ENCODE measurements at regions not wholly inside any gene's neighbourhood (a gene's known extent, or its start where the extent isn't known, plus 50 kb on each side); places are given as distances from the start of the nearest gene placed in this dataset.

DNA sequence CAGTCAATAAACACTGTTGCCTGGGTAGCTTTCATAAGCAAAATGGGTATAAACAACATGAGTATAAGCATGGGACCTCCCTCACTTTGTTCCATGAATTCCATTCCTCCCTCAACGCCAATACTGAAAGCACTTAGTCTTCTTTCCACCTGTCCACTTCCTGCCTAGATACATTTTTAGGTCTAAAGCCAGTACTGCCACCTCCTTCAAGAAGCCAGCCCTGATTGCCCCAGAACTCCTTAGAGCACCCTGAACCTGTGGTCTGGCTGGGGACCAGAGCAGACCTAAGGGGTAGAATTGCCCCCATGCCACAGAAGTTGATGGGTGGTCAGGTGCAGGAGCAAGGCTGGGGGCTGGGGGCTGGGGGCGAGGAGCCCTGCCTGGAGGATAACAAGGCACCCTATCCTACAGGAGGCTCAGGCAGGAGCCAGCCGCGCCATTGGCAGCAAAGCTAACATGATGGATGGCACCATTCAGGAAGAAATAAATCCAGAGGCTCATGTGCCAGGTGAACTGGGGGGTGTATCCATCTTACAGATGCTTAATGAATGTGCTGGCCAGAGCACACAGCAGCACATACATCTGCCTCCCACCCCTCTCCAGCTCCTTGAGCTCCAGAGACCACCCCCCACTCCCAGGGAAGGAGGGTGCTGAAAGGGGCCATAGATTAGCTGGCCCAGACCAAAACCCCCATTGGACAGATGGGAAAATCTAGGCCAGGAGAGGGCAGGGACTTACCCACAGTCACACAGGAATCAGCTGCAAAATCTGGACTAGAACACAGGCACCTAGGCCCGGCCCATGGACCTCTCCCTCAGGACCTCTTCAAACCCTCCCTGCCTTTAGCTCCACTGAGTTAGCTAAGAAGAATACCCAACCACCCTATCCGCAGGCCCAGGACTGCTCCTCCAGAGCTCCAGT is 113.8 kb upstream of the LINGO1 start:
- DNase-seq (ENCODE audit: low spot score), result no peak
- no peaks in the 10 kb centered on the region for H3K9me3 ChIP-seq (ENCODE audit: severe bottlenecking)
- ATAC-seq (ENCODE audit: low read depth), result no peak
- no peaks in the 10 kb centered on the region for H3K36me3 ChIP-seq (ENCODE audit: low read depth)
- H3K27ac ChIP-seq (ENCODE audit: poor library complexity, severe bottlenecking), result no peak overlapping the region
- no peak overlapping the region for H3K4me3 ChIP-seq (ENCODE audit: severe bottlenecking)
- TF ChIP-seq, protein P1, sequence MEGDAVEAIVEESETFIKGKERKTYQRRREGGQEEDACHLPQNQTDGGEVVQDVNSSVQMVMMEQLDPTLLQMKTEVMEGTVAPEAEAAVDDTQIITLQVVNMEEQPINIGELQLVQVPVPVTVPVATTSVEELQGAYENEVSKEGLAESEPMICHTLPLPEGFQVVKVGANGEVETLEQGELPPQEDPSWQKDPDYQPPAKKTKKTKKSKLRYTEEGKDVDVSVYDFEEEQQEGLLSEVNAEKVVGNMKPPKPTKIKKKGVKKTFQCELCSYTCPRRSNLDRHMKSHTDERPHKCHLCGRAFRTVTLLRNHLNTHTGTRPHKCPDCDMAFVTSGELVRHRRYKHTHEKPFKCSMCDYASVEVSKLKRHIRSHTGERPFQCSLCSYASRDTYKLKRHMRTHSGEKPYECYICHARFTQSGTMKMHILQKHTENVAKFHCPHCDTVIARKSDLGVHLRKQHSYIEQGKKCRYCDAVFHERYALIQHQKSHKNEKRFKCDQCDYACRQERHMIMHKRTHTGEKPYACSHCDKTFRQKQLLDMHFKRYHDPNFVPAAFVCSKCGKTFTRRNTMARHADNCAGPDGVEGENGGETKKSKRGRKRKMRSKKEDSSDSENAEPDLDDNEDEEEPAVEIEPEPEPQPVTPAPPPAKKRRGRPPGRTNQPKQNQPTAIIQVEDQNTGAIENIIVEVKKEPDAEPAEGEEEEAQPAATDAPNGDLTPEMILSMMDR (IDR thresholded peaks at IDR 0.05; ENCODE audit: poor library complexity, severe bottlenecking), result no peak
- peaks cover 10% of the 10 kb centered on the region for H3K27me3 ChIP-seq (ENCODE audit: insufficient read depth, poor library complexity, severe bottlenecking)
- no peaks in the 10 kb centered on the region for H3K4me1 ChIP-seq (ENCODE audit: insufficient read depth, poor library complexity, severe bottlenecking)

DNA sequence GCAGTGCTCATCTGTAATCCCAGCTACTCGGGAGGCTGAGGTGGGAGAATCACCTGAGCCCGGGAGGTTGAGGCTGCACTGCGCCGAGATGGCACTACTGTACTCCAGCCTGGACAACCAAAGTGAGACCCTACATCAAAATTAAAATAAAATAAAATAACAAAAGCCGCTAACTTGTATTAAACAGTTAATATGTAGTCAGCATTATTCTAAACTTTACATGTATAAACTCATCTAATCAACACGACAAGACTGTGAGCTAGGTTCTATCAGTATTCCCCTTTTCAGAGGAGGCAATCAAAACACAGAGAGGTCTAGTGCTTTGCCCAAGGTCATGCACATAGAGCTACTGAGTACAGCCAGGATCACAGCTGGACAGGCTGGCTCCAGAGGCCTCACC is 111.7 kb upstream of the LINGO1 start:
- no peak overlapping the region for H3K4me3 ChIP-seq (ENCODE audit: severe bottlenecking)
- ATAC-seq (ENCODE audit: low read depth) (no peak), DNase-seq (ENCODE audit: low spot score) (no peak)
- H3K36me3 ChIP-seq (ENCODE audit: low read depth), result no peaks in the 10 kb centered on the region
- H3K27me3 ChIP-seq (ENCODE audit: insufficient read depth, poor library complexity, severe bottlenecking), result peaks cover 21% of the 10 kb centered on the region
- no peak overlapping the region for H3K27ac ChIP-seq (ENCODE audit: poor library complexity, severe bottlenecking)
- H3K4me1 ChIP-seq (ENCODE audit: insufficient read depth, poor library complexity, severe bottlenecking), result no peaks in the 10 kb centered on the region
- H3K9me3 ChIP-seq (ENCODE audit: severe bottlenecking), result no peaks in the 10 kb centered on the region
- TF ChIP-seq, protein P1 (IDR thresholded peaks at IDR 0.05; ENCODE audit: poor library complexity, severe bottlenecking), result no peak

DNA sequence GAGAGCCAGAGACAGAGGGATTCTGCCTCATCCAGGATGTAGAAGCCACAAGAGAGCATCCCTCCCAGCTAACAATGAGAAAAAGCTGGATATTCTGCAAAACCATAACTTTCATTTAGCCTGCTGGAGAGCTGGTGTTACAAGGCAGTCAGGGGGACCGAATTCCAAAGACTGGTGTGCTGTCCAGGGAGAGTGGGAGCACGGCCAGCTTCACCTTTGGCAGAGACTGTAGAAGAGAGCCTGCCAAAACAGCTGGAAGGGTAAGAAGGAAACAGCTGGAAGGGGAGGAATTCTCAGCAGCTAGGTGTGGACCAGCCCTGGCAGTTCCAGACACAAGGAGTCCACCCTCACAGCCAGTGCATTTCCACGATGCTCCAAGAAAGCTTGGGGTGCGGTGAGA is 109.9 kb upstream of the LINGO1 start:
- Histone ChIP-seq H3K4me1 (ENCODE audit: insufficient read depth, poor library complexity, severe bottlenecking) (no peaks in the 10 kb centered on the region), H3K9me3 (ENCODE audit: severe bottlenecking) (no peaks in the 10 kb centered on the region), H3K27ac (ENCODE audit: poor library complexity, severe bottlenecking) (no peak overlapping the region), H3K36me3 (ENCODE audit: low read depth) (no peaks in the 10 kb centered on the region), H3K27me3 (ENCODE audit: insufficient read depth, poor library complexity, severe bottlenecking) (peaks cover 39% of the 10 kb centered on the region), H3K4me3 (ENCODE audit: severe bottlenecking) (no peak overlapping the region)
- ATAC-seq (ENCODE audit: low read depth), result no peak
- DNase-seq (ENCODE audit: low spot score), result no peak
- TF ChIP-seq, protein P1 (IDR thresholded peaks at IDR 0.05; ENCODE audit: poor library complexity, severe bottlenecking), result no peak

DNA sequence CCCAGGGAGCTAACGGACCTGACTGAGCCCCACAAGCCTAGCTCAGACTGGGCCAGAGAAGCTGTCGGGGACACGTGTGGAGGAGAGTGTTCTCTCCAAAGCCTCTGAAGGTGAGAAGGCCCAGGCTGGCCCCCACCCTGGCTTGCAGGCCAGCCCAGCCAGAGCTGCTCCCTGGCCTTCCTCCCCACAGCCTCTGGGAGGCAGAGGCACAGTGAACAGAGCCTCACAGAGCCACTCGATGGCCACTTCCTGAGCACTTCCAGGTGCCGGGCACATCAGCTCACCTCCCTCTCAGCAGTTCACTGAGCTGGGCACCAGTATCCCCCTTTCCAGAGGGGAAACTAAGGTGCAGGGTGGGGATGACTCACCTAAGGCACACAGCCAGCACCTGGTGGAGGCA is 109.4 kb upstream of the LINGO1 start:
- DNase-seq (ENCODE audit: low spot score) (no peak), ATAC-seq (ENCODE audit: low read depth) (0 out of 3 replicates have a peak, but pooled peaks have one; percentile 4)
- no peaks in the 10 kb centered on the region for H3K9me3 ChIP-seq (ENCODE audit: severe bottlenecking)
- H3K36me3 ChIP-seq (ENCODE audit: low read depth), result no peaks in the 10 kb centered on the region
- H3K4me3 ChIP-seq (ENCODE audit: severe bottlenecking), result no peak overlapping the region
- TF ChIP-seq, protein P1 (IDR thresholded peaks at IDR 0.05; ENCODE audit: poor library complexity, severe bottlenecking), result no peak
- H3K27me3 ChIP-seq (ENCODE audit: insufficient read depth, poor library complexity, severe bottlenecking), result peaks cover 42% of the 10 kb centered on the region
- H3K27ac ChIP-seq (ENCODE audit: poor library complexity, severe bottlenecking), result no peak overlapping the region
- H3K4me1 ChIP-seq (ENCODE audit: insufficient read depth, poor library complexity, severe bottlenecking), result no peaks in the 10 kb centered on the region

DNA sequence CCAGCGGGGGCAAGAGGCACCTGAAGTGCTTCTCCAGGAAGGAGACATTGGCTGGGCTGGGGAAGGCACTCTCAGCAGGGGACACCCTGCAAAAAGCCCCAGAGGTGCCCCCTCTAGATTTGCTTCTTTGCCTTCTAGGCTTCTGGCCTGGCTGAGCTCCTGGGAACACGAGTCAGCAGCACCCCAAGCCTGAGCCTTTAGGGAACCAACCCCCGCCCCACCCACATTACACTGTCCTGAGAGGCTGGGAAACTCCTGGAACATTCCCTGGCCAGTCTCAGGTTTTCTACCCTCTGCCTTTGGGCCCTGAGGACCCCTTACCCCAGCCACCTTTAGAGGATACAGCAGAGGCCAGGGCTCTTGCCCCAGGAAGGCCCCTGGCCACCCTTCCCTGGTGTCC is 108.4 kb upstream of the LINGO1 start:
- H3K36me3 ChIP-seq (ENCODE audit: low read depth), result no peaks in the 10 kb centered on the region
- H3K9me3 ChIP-seq (ENCODE audit: severe bottlenecking), result no peaks in the 10 kb centered on the region
- ATAC-seq (ENCODE audit: low read depth), result no peak
- no peaks in the 10 kb centered on the region for H3K4me1 ChIP-seq (ENCODE audit: insufficient read depth, poor library complexity, severe bottlenecking)
- H3K27ac ChIP-seq (ENCODE audit: poor library complexity, severe bottlenecking), result no peak overlapping the region
- H3K4me3 ChIP-seq (ENCODE audit: severe bottlenecking), result no peak overlapping the region
- no peak for DNase-seq (ENCODE audit: low spot score)
- H3K27me3 ChIP-seq (ENCODE audit: insufficient read depth, poor library complexity, severe bottlenecking), result peaks cover 43% of the 10 kb centered on the region
- TF ChIP-seq, protein P1 (IDR thresholded peaks at IDR 0.05; ENCODE audit: poor library complexity, severe bottlenecking), result no peak

Data from RWPE2 (cell line).